Breast epithelium (tissue), 3 donors: ENCODE measurements at regions not wholly inside any gene's neighbourhood (a gene's known extent, or its start where the extent isn't known, plus 50 kb on each side); places are given as distances from the start of the nearest gene placed in this dataset.

Source experiments
- POLR2A ChIP-seq: fragments of 450-650 bp; IDR thresholded peaks from one replicate; pipeline ENCODE4 v1.6.1; 2016; ENCODE audit warnings: antibody characterized with exemption, mild to moderate bottlenecking, moderate library complexity
- TF ChIP-seq, protein P1 (sequence below), 3 donors: fragments of 450-650 bp; IDR thresholded peaks; one replicate each; pipeline ENCODE4 v1.5.1; 2016 to 2017; ENCODE audit warnings: antibody characterized with exemption in 3 of 3, mild to moderate bottlenecking in 3 of 3, moderate library complexity in 3 of 3

- TF ChIP-seq, protein P1, sequence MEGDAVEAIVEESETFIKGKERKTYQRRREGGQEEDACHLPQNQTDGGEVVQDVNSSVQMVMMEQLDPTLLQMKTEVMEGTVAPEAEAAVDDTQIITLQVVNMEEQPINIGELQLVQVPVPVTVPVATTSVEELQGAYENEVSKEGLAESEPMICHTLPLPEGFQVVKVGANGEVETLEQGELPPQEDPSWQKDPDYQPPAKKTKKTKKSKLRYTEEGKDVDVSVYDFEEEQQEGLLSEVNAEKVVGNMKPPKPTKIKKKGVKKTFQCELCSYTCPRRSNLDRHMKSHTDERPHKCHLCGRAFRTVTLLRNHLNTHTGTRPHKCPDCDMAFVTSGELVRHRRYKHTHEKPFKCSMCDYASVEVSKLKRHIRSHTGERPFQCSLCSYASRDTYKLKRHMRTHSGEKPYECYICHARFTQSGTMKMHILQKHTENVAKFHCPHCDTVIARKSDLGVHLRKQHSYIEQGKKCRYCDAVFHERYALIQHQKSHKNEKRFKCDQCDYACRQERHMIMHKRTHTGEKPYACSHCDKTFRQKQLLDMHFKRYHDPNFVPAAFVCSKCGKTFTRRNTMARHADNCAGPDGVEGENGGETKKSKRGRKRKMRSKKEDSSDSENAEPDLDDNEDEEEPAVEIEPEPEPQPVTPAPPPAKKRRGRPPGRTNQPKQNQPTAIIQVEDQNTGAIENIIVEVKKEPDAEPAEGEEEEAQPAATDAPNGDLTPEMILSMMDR (IDR thresholded peaks at IDR 0.05): no peak
- no peak for TF ChIP-seq POLR2A
Measured at GRCh38 chr6:163839296-163839695, 424.8 kb downstream of the QKI start.
